ENCODE measurements at regions not wholly inside any gene's neighbourhood (a gene's known extent, or its start where the extent isn't known, plus 50 kb on each side); places are given as distances from the start of the nearest gene placed in this dataset.

GRCh38 chr21:34235514-34235913 is 128.3 kb upstream of the KCNE2 start:
- TF ChIP-seq NFRKB (IDR thresholded peaks at IDR 0.05) = no peak
- TF ChIP-seq SUZ12 (IDR thresholded peaks at IDR 0.05) = no peak
- no peak for TF ChIP-seq BHLHE40 (IDR thresholded peaks at IDR 0.05; ENCODE audit: borderline replicate concordance)
- TF ChIP-seq ARNT (IDR thresholded peaks at IDR 0.05) = no peak
- TF ChIP-seq SP1 (IDR thresholded peaks at IDR 0.05) = no peak
- TF ChIP-seq HDGF (IDR thresholded peaks at IDR 0.05; ENCODE audit: borderline replicate concordance) = no peak
- TF ChIP-seq ZNF384 (IDR thresholded peaks at IDR 0.05) = no peak
- TF ChIP-seq LEF1 (IDR thresholded peaks at IDR 0.05; ENCODE audit: borderline replicate concordance) = no peak
- TF ChIP-seq ELF4 (IDR thresholded peaks at IDR 0.05) = no peak
- no peak for TF ChIP-seq FOXM1 (IDR thresholded peaks at IDR 0.05; ENCODE audit: borderline replicate concordance)
- TF ChIP-seq TARDBP (IDR thresholded peaks at IDR 0.05) = no peak
- no peak for TF ChIP-seq FOXK2 (IDR thresholded peaks at IDR 0.05)
- no peak for TF ChIP-seq PKNOX1 (IDR thresholded peaks at IDR 0.05)
- TF ChIP-seq L3MBTL2 (conservative IDR thresholded peaks at IDR 0.05) = no peak
- no peak for TF ChIP-seq CTBP1 (IDR thresholded peaks at IDR 0.05; ENCODE audit: borderline replicate concordance)
- no peak for DNase-seq (ENCODE audit: extremely low spot score)
- ChIA-PET CTCF (no interaction called here), POLR2A (no interaction called here)

- ChIA-PET CTCF (no interaction called here), POLR2A (no interaction called here)
- TF ChIP-seq PKNOX1 (IDR thresholded peaks at IDR 0.05) (no peak), CTBP1 (IDR thresholded peaks at IDR 0.05; ENCODE audit: borderline replicate concordance) (no peak), HDGF (IDR thresholded peaks at IDR 0.05; ENCODE audit: borderline replicate concordance) (no peak), ELF4 (IDR thresholded peaks at IDR 0.05) (no peak), FOXM1 (IDR thresholded peaks at IDR 0.05; ENCODE audit: borderline replicate concordance) (no peak), ARNT (IDR thresholded peaks at IDR 0.05) (no peak), SUZ12 (IDR thresholded peaks at IDR 0.05) (no peak), SP1 (IDR thresholded peaks at IDR 0.05) (no peak), L3MBTL2 (conservative IDR thresholded peaks at IDR 0.05) (no peak), NFRKB (IDR thresholded peaks at IDR 0.05) (no peak), LEF1 (IDR thresholded peaks at IDR 0.05; ENCODE audit: borderline replicate concordance) (no peak), ZNF384 (IDR thresholded peaks at IDR 0.05) (no peak), BHLHE40 (IDR thresholded peaks at IDR 0.05; ENCODE audit: borderline replicate concordance) (no peak)
- no peak for DNase-seq (ENCODE audit: extremely low spot score)
These were observed 120.8 kb upstream of the KCNE2 start for GRCh38 chr21:34242973-34243372.

GRCh38 chr21:34243562-34243961 is 120.2 kb upstream of the KCNE2 start:
- ChIA-PET POLR2A (no interaction called here), CTCF (no interaction called here)
- TF ChIP-seq HDGF (IDR thresholded peaks at IDR 0.05; ENCODE audit: borderline replicate concordance) (no peak), SP1 (IDR thresholded peaks at IDR 0.05) (no peak), FOXK2 (IDR thresholded peaks at IDR 0.05) (no peak), FOXA1 (IDR thresholded peaks at IDR 0.05) (no peak), L3MBTL2 (conservative IDR thresholded peaks at IDR 0.05) (no peak), LEF1 (IDR thresholded peaks at IDR 0.05; ENCODE audit: borderline replicate concordance) (no peak), FOXM1 (IDR thresholded peaks at IDR 0.05; ENCODE audit: borderline replicate concordance) (no peak), SUZ12 (IDR thresholded peaks at IDR 0.05) (no peak), TARDBP (IDR thresholded peaks at IDR 0.05) (no peak), ARNT (IDR thresholded peaks at IDR 0.05) (no peak), PKNOX1 (IDR thresholded peaks at IDR 0.05) (no peak), BHLHE40 (IDR thresholded peaks at IDR 0.05; ENCODE audit: borderline replicate concordance) (no peak), ZNF384 (IDR thresholded peaks at IDR 0.05) (no peak), CTBP1 (IDR thresholded peaks at IDR 0.05; ENCODE audit: borderline replicate concordance) (no peak), NFRKB (IDR thresholded peaks at IDR 0.05) (no peak), ELF4 (IDR thresholded peaks at IDR 0.05) (no peak)
- peak; percentile 40 for DNase-seq (ENCODE audit: extremely low spot score)

GRCh38 chr21:34252751-34253150 is 111.1 kb upstream of the KCNE2 start:
- ChIA-PET POLR2A (no interaction called here), CTCF (no interaction called here)
- TF ChIP-seq TARDBP (IDR thresholded peaks at IDR 0.05) = no peak
- no peak for TF ChIP-seq NFRKB (IDR thresholded peaks at IDR 0.05)
- no peak for TF ChIP-seq BHLHE40 (IDR thresholded peaks at IDR 0.05; ENCODE audit: borderline replicate concordance)
- no peak for TF ChIP-seq CTBP1 (IDR thresholded peaks at IDR 0.05; ENCODE audit: borderline replicate concordance)
- no peak for TF ChIP-seq PKNOX1 (IDR thresholded peaks at IDR 0.05)
- no peak for TF ChIP-seq FOXM1 (IDR thresholded peaks at IDR 0.05; ENCODE audit: borderline replicate concordance)
- no peak for TF ChIP-seq FOXA1 (IDR thresholded peaks at IDR 0.05)
- no peak for TF ChIP-seq HDGF (IDR thresholded peaks at IDR 0.05; ENCODE audit: borderline replicate concordance)
- DNase-seq (ENCODE audit: extremely low spot score) = no peak

- CTCF ChIA-PET = no interaction called here
- POLR2A ChIA-PET = no interaction called here
- DNase-seq (ENCODE audit: extremely low spot score) = no peak
- TF ChIP-seq SP1 (IDR thresholded peaks at IDR 0.05) (no peak), ELF4 (IDR thresholded peaks at IDR 0.05) (no peak), L3MBTL2 (conservative IDR thresholded peaks at IDR 0.05) (no peak), FOXA1 (IDR thresholded peaks at IDR 0.05) (no peak), FOXM1 (IDR thresholded peaks at IDR 0.05; ENCODE audit: borderline replicate concordance) (no peak)
These were observed 108.7 kb upstream of the KCNE2 start for GRCh38 chr21:34255073-34255472.
